ENCODE measurements at regions not wholly inside any gene's neighbourhood (a gene's known extent, or its start where the extent isn't known, plus 50 kb on each side); places are given as distances from the start of the nearest gene placed in this dataset.

GRCh38 chr9:20255052-20255451, 367.2 kb downstream of the MLLT3 start:
- no peak for TF ChIP-seq POLR2A (IDR thresholded peaks at IDR 0.05; ENCODE audit: low read depth, low read length)
- no peak for TF ChIP-seq EZH2 (IDR thresholded peaks at IDR 0.05; ENCODE audit: borderline replicate concordance, low read depth, low read length, severe bottlenecking)
- no peak for TF ChIP-seq GATA2 (IDR thresholded peaks at IDR 0.05; ENCODE audit: insufficient read depth, insufficient read length, low read depth, low read length)
- TF ChIP-seq MAX (IDR thresholded peaks at IDR 0.05; ENCODE audit: insufficient read depth, insufficient read length), result no peak
- TF ChIP-seq MYC (IDR thresholded peaks at IDR 0.05; ENCODE audit: low read depth, low read length), result no peak
- TF ChIP-seq FOS (IDR thresholded peaks at IDR 0.05; ENCODE audit: borderline replicate concordance, insufficient read depth, low read length), result no peak
- no peak for TF ChIP-seq POLR2AphosphoS5 (IDR thresholded peaks at IDR 0.05; ENCODE audit: insufficient read depth, low read depth, low read length)
- no peak for TF ChIP-seq JUN (IDR thresholded peaks at IDR 0.05; ENCODE audit: borderline replicate concordance, insufficient read depth, insufficient read length, low read depth)
- TF ChIP-seq CTCF (IDR thresholded peaks at IDR 0.05; ENCODE audit: extremely low read depth in 1 of 2, insufficient read depth in 1 of 2, low read depth in 1 of 2, low read length in 2 of 2), result no peak
- Histone ChIP-seq H4K20me1 (replicated peaks; ENCODE audit: control insufficient read depth, extremely low read depth, insufficient read depth, low read length) (no peaks in the 10 kb centered on the region), H3K27me3 (ENCODE audit: control insufficient read depth in 2 of 2, insufficient read depth in 2 of 2, low read length in 2 of 2) (no peaks in the 10 kb centered on the region), H3K36me3 (ENCODE audit: control insufficient read depth in 2 of 2, extremely low read depth in 1 of 2, insufficient read depth in 2 of 2, low read length in 2 of 2) (no peaks in the 10 kb centered on the region), H3K79me2 (ENCODE audit: control insufficient read depth, insufficient read depth, low read length) (no peaks in the 10 kb centered on the region), H3K4me2 (ENCODE audit: insufficient read depth, low read length) (no peak overlapping the region), H3K4me3 (replicated peaks in 1 of 3; ENCODE audit: insufficient read depth in 1 of 3, low read depth in 1 of 3, low read length in 3 of 3) (no peak overlapping the region), H3K9ac (replicated peaks; ENCODE audit: extremely low read depth, insufficient read depth, low read length) (no peak overlapping the region), H3K4me1 (ENCODE audit: control insufficient read depth, extremely low read depth, insufficient read depth, low read length) (no peaks in the 10 kb centered on the region), H2AFZ (ENCODE audit: low read depth, low read length) (no peak overlapping the region), H3K9me1 (replicated peaks; ENCODE audit: control insufficient read depth, extremely low read depth, insufficient read depth, low read length) (no peaks in the 10 kb centered on the region), H3K27ac (ENCODE audit: insufficient read depth, low read depth, low read length) (no peak overlapping the region), H3K9me3 (replicated peaks; ENCODE audit: control insufficient read depth, insufficient read depth, low read length) (no peaks in the 10 kb centered on the region)
- dilution Hi-C loops (cut with MboI; ENCODE audit: extremely low pct_ligation_motif_present, low sequenced_read_pairs) (no loop called here), intact Hi-C loops (cut with micrococcal nuclease) (no loop called here)
- CTCF ChIA-PET, result no interaction called here
- DNase-seq (ENCODE audit: low read depth, low spot score) (no peak), FAIRE-seq (peak; percentile 24)
- no TSS peak for BruUV-seq (replicated peaks)
- POLR2A ChIA-PET, result no interaction called here

Measured in endothelial cell of umbilical vein (primary cell).